Gastrocnemius medialis (tissue), 4 donors: ENCODE measurements at regions not wholly inside any gene's neighbourhood (a gene's known extent, or its start where the extent isn't known, plus 50 kb on each side); places are given as distances from the start of the nearest gene placed in this dataset.
"Not testable (repeated sequence)": the region's sequence is repeated elsewhere in the genome, so short reads cannot be mapped to it uniquely, and the experiment has no call there.

Experiments used
- ATAC-seq, 2 donors: fragments of 150-250 bp; one replicate each; pipeline ENCODE4 v1.9.1; 2016
- DNase-seq, 2 donors: peaks; one replicate each; pipeline ENCODE4 v3.0.0-alpha.2; 2019
- H3K27ac ChIP-seq, 4 donors: fragments of 200-600 bp; sonication (generic); 1 replicate in 1 of 4; 2 replicates in 3 of 4; pipeline ENCODE4 v1.5.1; 2016 to 2018; ENCODE audit warnings: mild to moderate bottlenecking in 2 of 4, moderate library complexity in 1 of 4
- H3K27me3 ChIP-seq, 3 donors: fragments of 200-600 bp; sonication (generic) in 2 of 3; 1 replicate in 1 of 3; 2 replicates in 2 of 3; pipeline versions ENCODE4 v1.5.1 to v1.6.0; 2016 to 2019; ENCODE audit warnings: mild to moderate bottlenecking in 1 of 3, moderate library complexity in 1 of 3
- H3K36me3 ChIP-seq, 2 donors: fragments of 200-600 bp; sonication (generic) in 1 of 2; one replicate each; pipeline ENCODE4 v1.5.1; 2017 to 2018
- H3K4me1 ChIP-seq, 2 donors: fragments of 200-600 bp; sonication (generic) in 1 of 2; one replicate each; pipeline ENCODE4 v1.5.1; 2016 to 2017; ENCODE audit warnings: mild to moderate bottlenecking in 2 of 2
- H3K4me3 ChIP-seq, 4 donors: fragments of 200-600 bp; sonication (generic) in 3 of 4; 1 replicate in 1 of 4; 2 replicates in 3 of 4; pipeline ENCODE4 v1.5.1; 2016 to 2019; ENCODE audit warnings: mild to moderate bottlenecking in 2 of 4
- H3K9me3 ChIP-seq, 3 donors: fragments of 200-600 bp; sonication (generic) in 2 of 3; 1 replicate in 1 of 3; 2 replicates in 2 of 3; pipeline ENCODE4 v1.5.1; 2016 to 2019
- POLR2A ChIP-seq, 2 donors: fragments of 450-650 bp; IDR thresholded peaks; one replicate each; pipeline ENCODE4 v1.6.1; 2017; ENCODE audit warnings: antibody characterized with exemption in 2 of 2, mild to moderate bottlenecking in 2 of 2, moderate library complexity in 2 of 2
- in situ Hi-C, 4 donors: fragments of 200-750 bp; cut with MboI; loops; one replicate each; pipeline versions ENCODE4 v1.15.0 to v1.8.0; 2017; ENCODE audit warnings: low sequenced_read_pairs in 4 of 4
- intact Hi-C: fragments of 100-400 bp; cut with DNase I; formaldehyde crosslinking; loops from one replicate; pipeline ENCODE4 v1.15.1; 2023; ENCODE audit warnings: low total_unique reads
- TF ChIP-seq, protein P1 (sequence below), 5 experiments: fragments of 450-650 bp in 3 of 5; fragments of 200-600 bp in 2 of 5; sonication (generic) in 2 of 5; IDR thresholded peaks in 4 of 5; conservative IDR thresholded peaks in 1 of 5; 1 replicate in 4 of 5; 2 replicates in 1 of 5; pipeline ENCODE4 v1.5.1; 2016 to 2019; ENCODE audit warnings: antibody characterized with exemption in 5 of 5, mild to moderate bottlenecking in 3 of 5, moderate library complexity in 3 of 5

DNA sequence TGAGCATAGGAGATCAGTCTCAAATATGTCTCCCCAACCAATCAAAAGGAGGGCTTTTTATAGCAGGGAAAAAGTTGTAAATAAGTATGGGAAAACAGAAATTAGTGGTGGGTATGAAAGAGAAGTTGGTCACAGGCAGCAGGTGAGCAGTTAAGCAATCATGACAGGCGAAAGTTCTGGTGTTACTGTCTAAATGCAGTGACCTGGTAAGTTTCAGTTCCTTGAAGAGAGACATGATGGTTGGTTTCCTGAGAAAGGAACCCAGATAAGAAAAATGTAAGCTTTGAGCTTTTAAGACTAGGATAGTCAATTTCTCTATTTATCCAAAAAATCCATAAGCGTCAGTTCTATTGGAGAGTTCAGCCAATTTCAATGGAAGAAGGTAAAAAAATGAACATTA is 466.2 kb upstream of the FLRT2 start:
- Histone ChIP-seq H3K4me1 (no peaks in the 10 kb centered on the region), H3K27me3 (no peaks in the 10 kb centered on the region), H3K27ac (no peak overlapping the region), H3K4me3 (no peak overlapping the region), H3K9me3 (no peaks in the 10 kb centered on the region), H3K36me3 (no peaks in the 10 kb centered on the region)
- intact Hi-C loops, result no loop called here
- ATAC-seq (no peak), DNase-seq (no peak)
- in situ Hi-C loops, result no loop called here
- TF ChIP-seq, protein P1, sequence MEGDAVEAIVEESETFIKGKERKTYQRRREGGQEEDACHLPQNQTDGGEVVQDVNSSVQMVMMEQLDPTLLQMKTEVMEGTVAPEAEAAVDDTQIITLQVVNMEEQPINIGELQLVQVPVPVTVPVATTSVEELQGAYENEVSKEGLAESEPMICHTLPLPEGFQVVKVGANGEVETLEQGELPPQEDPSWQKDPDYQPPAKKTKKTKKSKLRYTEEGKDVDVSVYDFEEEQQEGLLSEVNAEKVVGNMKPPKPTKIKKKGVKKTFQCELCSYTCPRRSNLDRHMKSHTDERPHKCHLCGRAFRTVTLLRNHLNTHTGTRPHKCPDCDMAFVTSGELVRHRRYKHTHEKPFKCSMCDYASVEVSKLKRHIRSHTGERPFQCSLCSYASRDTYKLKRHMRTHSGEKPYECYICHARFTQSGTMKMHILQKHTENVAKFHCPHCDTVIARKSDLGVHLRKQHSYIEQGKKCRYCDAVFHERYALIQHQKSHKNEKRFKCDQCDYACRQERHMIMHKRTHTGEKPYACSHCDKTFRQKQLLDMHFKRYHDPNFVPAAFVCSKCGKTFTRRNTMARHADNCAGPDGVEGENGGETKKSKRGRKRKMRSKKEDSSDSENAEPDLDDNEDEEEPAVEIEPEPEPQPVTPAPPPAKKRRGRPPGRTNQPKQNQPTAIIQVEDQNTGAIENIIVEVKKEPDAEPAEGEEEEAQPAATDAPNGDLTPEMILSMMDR (IDR thresholded peaks at IDR 0.05 in 4 of 5, conservative IDR thresholded peaks at IDR 0.05 in 1 of 5), result no peak
- no peak for TF ChIP-seq POLR2A (IDR thresholded peaks at IDR 0.05)

DNA sequence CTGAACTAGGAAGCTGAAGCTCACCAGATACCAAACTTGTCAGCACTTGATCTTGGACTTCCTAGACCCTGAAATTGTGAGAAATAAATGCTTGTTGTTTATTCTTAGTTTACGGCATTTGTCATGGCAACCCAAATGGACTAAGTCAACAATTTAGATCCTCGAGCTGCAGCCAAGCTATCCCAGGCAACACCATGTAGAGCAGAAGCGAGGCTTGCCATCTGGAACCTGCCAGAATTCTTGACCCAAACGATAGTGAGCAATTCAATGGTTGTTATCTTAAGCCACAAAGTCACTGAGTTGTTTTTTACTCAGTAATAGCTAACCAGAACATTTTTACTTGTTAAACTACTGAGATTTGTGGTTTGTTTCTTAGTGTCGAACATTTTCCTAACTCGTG is 458.5 kb upstream of the FLRT2 start:
- TF ChIP-seq POLR2A (IDR thresholded peaks at IDR 0.05), result no peak
- TF ChIP-seq, protein P1 (IDR thresholded peaks at IDR 0.05 in 4 of 5, conservative IDR thresholded peaks at IDR 0.05 in 1 of 5), result no peak
- H3K4me1 ChIP-seq, result no peaks in the 10 kb centered on the region
- H3K4me3 ChIP-seq, result no peak overlapping the region
- no peaks in the 10 kb centered on the region for H3K27me3 ChIP-seq
- H3K9me3 ChIP-seq, result no peaks in the 10 kb centered on the region
- ATAC-seq, result no peak
- no peak for DNase-seq
- H3K27ac ChIP-seq, result no peak overlapping the region
- intact Hi-C loops, result no loop called here
- no peaks in the 10 kb centered on the region for H3K36me3 ChIP-seq
- in situ Hi-C loops, result no loop called here

DNA sequence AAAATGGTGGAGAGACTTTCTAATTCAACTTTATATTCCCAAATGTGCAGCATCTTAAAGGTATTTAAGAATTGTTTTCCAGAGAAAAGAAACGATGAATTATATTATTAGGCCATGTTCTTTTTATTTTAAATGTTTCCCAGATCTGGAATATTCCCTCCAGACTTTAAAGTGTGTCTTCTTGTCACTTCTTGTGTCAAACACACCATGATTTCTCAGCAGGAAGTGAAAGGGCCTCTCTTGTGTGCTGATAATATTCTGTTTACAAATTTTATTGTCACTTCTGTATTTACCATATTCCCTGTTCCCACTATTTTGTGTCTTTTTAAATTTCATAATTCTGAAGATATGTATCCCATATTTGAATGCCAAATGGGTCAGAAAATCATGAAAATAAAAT is 455.0 kb upstream of the FLRT2 start:
- Histone ChIP-seq H3K4me3 (no peak overlapping the region), H3K27ac (no peak overlapping the region), H3K4me1 (no peaks in the 10 kb centered on the region), H3K9me3 (no peaks in the 10 kb centered on the region), H3K27me3 (no peaks in the 10 kb centered on the region), H3K36me3 (no peaks in the 10 kb centered on the region)
- ATAC-seq (no peak), DNase-seq (no peak)
- intact Hi-C loops, result no loop called here
- in situ Hi-C loops, result no loop called here
- TF ChIP-seq, protein P1 (IDR thresholded peaks at IDR 0.05 in 4 of 5, conservative IDR thresholded peaks at IDR 0.05 in 1 of 5), result no peak
- TF ChIP-seq POLR2A (IDR thresholded peaks at IDR 0.05), result no peak

DNA sequence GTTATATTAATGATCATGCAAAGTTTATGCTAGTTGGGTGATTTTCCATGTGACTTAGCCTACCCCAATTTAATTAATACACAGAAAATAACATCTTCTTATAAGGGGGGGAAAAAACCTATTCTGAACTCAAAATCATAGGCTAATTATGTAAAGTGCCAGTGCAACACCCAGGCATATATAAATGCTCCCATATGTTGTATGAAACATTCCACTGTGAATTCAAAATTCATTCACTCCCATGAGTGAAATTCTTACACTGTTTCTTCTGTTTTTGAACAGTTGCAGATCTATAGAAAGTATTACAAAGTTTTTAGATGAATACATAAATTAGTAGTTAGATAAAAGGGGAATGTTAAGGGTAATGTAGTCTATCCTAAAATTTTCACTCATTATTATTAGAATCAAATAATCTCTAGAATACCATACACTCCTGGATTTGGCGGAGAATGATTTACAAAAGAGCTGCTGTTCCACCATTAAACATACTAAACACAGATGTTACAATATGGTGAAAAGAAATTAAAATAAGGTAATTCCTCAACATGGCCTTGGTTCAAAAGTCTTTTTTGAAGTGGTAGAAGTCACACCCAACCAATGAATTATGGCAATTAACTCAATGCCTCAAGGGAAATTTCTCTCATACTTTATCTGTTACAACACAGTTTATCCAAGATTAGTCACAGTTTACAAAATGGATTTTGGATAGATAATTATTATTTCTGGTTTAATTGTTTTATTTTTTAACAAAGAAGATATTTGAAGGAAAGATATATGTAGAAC is 454.1 kb upstream of the FLRT2 start:
- Histone ChIP-seq H3K27me3 (no peaks in the 10 kb centered on the region), H3K27ac (no peak overlapping the region), H3K9me3 (no peaks in the 10 kb centered on the region), H3K4me1 (no peaks in the 10 kb centered on the region), H3K4me3 (no peak overlapping the region), H3K36me3 (no peaks in the 10 kb centered on the region)
- ATAC-seq (no peak), DNase-seq (no peak)
- TF ChIP-seq, protein P1 (IDR thresholded peaks at IDR 0.05 in 4 of 5, conservative IDR thresholded peaks at IDR 0.05 in 1 of 5), result no peak
- no peak for TF ChIP-seq POLR2A (IDR thresholded peaks at IDR 0.05)
- in situ Hi-C loops (no loop called here), intact Hi-C loops (no loop called here)

DNA sequence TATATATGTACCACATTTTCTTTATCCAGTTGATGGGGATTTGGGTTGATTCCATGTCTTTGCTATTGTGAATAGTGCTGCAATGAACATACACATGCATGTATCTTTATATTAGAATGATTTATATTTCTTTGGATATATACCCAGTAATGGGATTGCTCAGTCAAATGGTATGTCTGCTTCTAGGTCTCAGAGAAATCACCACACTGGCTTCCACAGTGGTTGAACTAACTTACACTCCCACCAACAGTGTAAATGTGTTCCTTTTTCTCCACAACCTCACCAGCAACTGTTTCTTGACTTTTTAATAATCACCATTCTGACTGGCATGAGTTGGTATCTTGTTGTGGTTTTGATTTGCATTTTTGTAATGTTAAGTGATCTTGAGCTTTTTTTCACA is 452.2 kb upstream of the FLRT2 start:
- H3K9me3 ChIP-seq, in situ Hi-C loops, DNase-seq, H3K4me3 ChIP-seq, H3K36me3 ChIP-seq, H3K27ac ChIP-seq, H3K4me1 ChIP-seq, ATAC-seq, H3K27me3 ChIP-seq, intact Hi-C loops: not testable (repeated sequence)
